VCaP (cell line): ENCODE measurements at regions not wholly inside any gene's neighbourhood (a gene's known extent, or its start where the extent isn't known, plus 50 kb on each side); places are given as distances from the start of the nearest gene placed in this dataset.
A peak's percentile ranks its signal among the peaks of the same experiment; 100 is the strongest.

Experiments
- H3K27ac ChIP-seq: fragments of 450-650 bp; 2 replicates; pipeline ENCODE4 v1.5.1; 2017
- TF ChIP-seq, protein P1 (sequence below): fragments of 450-650 bp; conservative IDR thresholded peaks from 2 replicates; pipeline ENCODE4 v1.5.1; 2017; ENCODE audit warnings: mild to moderate bottlenecking, moderate library complexity

DNA sequence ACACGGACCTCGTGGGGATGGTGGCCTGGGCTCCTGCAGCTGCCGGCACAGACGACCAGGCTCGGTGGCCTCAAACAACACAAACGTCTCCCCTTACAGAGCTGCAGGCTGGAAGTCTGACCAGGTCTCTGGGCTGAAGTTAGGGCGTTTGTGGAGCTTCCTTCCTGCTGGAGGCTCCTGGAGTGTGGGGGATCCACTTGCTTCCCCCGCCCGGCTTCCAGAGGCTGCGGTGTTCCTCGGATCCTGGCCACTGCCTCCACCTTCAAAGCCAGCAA is 313.5 kb downstream of the CTTN start:
- H3K27ac ChIP-seq = peak overlapping the region; percentile 18; the same call in 1 of the 2 replicates
- TF ChIP-seq, protein P1, sequence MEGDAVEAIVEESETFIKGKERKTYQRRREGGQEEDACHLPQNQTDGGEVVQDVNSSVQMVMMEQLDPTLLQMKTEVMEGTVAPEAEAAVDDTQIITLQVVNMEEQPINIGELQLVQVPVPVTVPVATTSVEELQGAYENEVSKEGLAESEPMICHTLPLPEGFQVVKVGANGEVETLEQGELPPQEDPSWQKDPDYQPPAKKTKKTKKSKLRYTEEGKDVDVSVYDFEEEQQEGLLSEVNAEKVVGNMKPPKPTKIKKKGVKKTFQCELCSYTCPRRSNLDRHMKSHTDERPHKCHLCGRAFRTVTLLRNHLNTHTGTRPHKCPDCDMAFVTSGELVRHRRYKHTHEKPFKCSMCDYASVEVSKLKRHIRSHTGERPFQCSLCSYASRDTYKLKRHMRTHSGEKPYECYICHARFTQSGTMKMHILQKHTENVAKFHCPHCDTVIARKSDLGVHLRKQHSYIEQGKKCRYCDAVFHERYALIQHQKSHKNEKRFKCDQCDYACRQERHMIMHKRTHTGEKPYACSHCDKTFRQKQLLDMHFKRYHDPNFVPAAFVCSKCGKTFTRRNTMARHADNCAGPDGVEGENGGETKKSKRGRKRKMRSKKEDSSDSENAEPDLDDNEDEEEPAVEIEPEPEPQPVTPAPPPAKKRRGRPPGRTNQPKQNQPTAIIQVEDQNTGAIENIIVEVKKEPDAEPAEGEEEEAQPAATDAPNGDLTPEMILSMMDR = no peak

DNA sequence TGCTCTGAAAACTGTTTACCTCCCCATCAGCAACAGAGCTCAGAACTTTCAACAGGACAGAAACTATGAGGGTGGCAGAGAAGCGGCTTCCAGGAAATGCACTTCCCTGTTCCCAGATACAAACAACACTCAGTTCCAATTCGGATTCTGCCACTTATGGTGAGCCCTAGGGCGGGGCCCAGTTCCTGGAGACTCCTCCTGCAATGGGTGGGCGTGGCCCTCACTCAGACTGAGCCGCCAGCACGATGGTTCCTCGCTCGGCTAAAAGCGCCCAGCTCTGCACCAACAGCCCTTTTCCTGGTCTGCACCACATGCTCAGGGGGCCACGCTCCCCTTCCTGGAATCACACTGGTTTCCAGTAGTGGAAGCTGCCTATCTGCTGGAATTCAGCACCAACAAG is 314.1 kb downstream of the CTTN start:
- peak overlapping the region; percentile 18; the same call in 1 of the 2 replicates for H3K27ac ChIP-seq
- TF ChIP-seq, protein P1 = no peak

DNA sequence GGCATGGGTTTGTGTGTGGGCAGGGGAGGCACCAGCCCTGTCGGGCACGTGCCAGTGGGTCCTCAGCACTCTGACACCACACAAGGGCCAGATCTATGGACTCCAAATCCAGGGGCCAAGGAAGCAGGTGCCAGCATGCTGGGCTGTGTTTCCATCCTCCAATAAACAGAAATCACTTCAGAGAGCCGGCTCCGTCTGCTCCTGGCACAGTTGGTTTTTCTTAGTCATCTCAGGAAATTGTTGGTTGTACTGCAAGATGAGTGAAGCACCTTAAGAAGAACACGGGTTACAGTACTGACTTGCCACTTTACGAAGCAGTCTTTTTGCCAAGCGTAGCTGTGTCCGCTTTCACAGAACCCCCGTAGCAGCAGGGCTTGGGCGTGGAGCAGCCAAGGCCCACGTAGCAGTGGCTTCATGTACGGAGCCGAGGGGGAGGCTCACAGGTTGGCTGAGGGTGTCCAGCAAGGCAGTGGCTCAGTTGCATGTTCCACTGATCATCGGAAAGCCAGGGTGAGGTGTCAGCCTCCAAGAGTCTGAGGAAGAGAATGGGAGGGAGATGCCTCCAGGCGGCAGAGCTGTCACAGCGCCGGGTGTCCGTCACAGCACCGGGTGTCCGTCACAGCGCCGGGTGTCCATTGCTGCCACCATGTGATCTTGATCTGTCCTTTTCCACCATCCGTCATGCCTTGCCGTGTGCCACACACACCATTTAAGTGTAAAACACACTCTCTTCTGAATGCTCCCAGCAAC is 314.9 kb downstream of the CTTN start:
- TF ChIP-seq, protein P1 = no peak
- H3K27ac ChIP-seq = no peak overlapping the region

DNA sequence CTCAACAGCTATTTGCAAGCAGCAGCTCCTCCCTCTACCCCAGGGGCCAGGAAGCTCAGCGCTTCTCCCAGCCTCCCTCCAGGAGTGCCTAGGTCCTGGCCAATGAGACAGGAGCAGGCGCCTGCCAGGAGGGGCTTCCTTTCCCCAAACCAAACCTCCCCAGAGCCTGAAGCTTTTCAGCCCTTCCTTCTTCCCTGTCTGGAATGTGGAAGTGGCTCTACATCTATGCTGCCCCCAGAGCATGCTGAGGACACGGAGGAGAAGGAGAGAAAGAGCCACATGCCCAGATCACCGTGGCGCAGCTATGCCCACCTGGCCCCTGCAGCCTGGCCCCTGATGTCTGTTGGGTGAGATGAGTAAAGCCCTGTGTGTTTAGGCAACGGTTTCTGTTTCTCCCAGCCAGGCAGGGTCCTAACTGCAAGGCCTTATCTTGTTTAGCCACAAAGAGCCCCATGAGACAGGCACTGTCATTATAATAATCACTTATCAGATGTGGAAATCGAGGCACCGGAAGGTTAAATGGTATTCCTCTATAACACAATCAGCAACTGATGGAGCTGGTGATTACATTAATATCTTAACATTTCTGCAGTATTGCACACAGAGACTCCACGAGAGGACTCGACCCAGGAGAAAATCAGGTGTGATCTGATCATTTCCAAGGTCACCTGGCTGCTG is 315.8 kb downstream of the CTTN start:
- no peak overlapping the region for H3K27ac ChIP-seq
- TF ChIP-seq, protein P1 = no peak

DNA sequence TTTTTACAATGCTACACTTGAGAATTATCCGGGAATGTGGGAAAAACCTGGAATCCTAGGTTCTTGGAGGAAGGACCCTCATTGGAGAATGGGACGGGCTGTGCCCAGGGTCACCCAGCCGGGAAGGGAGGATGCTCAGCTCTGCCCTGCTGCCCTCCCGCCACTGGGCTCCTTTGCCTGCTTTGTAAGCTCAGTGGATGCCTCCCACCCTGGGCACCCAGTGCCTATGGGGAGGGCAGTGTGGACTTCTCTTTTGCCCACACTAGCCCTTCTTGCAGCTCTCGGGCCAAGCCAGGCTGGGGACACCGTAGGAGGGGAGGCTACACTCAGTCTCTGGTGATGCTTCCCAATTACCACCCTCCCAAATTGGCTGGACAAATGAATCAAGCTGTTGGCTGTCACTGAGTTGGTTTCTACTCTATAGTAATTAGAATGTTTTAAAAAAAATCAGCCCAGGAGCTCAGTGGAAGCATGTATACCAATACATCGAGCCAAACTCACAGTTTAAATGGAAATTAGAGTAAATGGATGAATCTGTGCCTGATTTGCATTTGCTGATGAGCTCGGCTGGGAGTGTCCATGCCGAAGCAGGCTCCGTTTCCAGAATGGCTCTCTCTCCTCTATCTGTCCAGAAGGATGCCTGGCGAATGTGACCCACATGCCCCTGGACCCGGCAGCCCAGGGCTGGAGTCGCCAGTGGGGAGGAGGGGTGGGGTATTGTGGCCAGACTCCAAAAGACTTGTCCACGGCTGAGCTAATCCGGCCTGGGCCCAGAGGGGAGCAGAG is 317.0 kb downstream of the CTTN start:
- TF ChIP-seq, protein P1 = no peak
- no peak overlapping the region for H3K27ac ChIP-seq

DNA sequence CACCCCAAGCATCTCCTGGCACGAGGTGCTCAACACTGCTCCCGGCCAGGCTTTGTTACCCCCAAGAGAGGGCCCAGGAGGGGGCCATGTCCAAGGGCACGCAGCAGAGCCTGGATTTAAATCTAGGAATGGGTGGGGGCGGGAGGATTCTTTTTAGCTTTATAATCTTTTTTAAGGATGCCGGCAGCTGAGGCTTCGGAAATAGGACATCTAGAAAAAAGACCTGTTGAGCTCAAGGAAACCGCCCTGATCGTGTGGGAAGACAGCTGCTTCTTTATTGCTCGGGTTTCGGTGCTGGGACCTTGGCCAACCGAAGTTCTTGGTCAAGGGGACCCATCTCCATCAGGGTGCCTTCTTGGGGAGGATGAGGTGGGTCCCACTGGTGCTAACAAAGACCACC is 317.9 kb downstream of the CTTN start:
- TF ChIP-seq, protein P1 = no peak
- no peak overlapping the region for H3K27ac ChIP-seq

DNA sequence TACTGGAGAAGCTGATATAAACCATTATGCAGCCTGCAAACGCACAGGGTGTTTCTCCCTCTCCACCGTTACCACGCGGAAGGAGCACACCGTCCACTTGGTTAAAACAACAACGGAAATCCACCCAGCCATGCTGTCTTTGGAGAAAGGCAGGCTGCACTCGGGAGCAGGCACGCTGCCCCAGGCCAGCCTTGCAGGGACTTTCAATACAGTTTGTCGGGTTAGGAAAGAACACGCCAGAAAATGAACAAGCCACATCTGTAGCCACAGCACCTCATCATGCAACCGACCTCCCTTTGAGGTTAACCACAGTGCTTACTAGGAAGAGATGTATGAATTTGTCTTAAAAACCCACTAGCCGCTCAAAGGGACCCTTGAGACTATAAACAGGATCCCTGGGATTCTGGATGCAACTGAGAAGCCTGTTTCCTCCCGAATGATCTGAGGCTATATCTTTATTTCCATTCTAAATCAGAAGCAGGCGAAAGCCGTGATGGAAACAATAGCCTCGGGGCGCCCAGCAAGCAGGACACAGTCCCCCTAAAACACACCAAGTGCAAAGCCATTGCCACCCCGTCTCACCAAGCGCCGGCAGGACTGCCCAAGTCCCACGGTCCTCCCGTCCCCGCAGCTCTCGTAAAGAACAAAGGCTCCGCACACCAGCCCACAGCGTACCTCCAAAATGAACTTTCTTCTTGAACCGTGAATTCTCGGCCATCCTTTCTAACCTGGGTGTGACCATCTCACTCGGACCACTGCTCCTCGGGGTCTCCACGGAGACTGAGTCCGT is 318.9 kb downstream of the CTTN start:
- no peak overlapping the region for H3K27ac ChIP-seq
- TF ChIP-seq, protein P1 = no peak
